Kidney (tissue), 13 donors: ENCODE measurements at regions not wholly inside any gene's neighbourhood (a gene's known extent, or its start where the extent isn't known, plus 50 kb on each side); places are given as distances from the start of the nearest gene placed in this dataset.

ENCODE experiments used
- DNase-seq, 5 donors: peaks; one replicate each; pipeline ENCODE4 v3.0.0-alpha.2; 2013 to 2020
- FAIRE-seq: peaks from 2 replicates; lab custom pipeline; 2012; peaks lifted over from hg19 to GRCh38; lab: Jason Lieb, UNC
- H3K27ac ChIP-seq, 2 donors: one replicate each; pipeline ENCODE4 v1.7.0; 2013; ENCODE audit warnings: low read depth in 2 of 2, low read length in 2 of 2, inconsistent platforms in 1 of 2
- H3K27me3 ChIP-seq: one replicate; pipeline ENCODE4 v1.7.1; 2013; ENCODE audit warnings: low read length, inconsistent platforms; ENCODE audit not compliant: control insufficient read depth, insufficient read depth
- H3K36me3 ChIP-seq, 3 donors: one replicate each; pipeline versions ENCODE4 v1.7.0 to v1.7.1; 2013; ENCODE audit warnings: low read length in 3 of 3, control low read depth in 1 of 3, inconsistent platforms in 1 of 3; ENCODE audit not compliant: insufficient read depth in 3 of 3, control insufficient read depth in 2 of 3
- H3K4me1 ChIP-seq, 3 donors: one replicate each; pipeline versions ENCODE4 v1.7.0 to v1.7.1; 2013; ENCODE audit warnings: low read length in 3 of 3, inconsistent platforms in 1 of 3, low read depth in 1 of 3; ENCODE audit not compliant: control insufficient read depth in 2 of 3, insufficient read depth in 2 of 3
- H3K4me3 ChIP-seq, 3 donors: one replicate each; pipeline versions ENCODE4 v1.7.0 to v1.8.1; 2013; ENCODE audit warnings: low read length in 3 of 3, control low read depth in 1 of 3, inconsistent platforms in 1 of 3
- H3K9ac ChIP-seq, 3 donors: one replicate each; pipeline versions ENCODE4 v1.7.0 to v1.7.1; 2013; ENCODE audit warnings: low read length in 3 of 3, control low read depth in 1 of 3, inconsistent platforms in 1 of 3
- H3K9me3 ChIP-seq, 3 donors: one replicate each; pipeline versions ENCODE4 v1.7.0 to v1.7.1; 2013; ENCODE audit warnings: low read length in 3 of 3, control low read depth in 1 of 3, inconsistent platforms in 1 of 3; ENCODE audit not compliant: control insufficient read depth in 2 of 3, insufficient read depth in 1 of 3
- CTCF ChIP-seq: IDR thresholded peaks from 3 replicates; pipeline ENCODE4 v1.5.1; 2012; ENCODE audit warnings: mild to moderate bottlenecking, moderate library complexity, borderline replicate concordance; ENCODE audit not compliant: insufficient read depth; ENCODE audit errors: extremely low read depth
- intact Hi-C: fragments of 100-400 bp; cut with DNase I; formaldehyde crosslinking; loops from one replicate; pipeline ENCODE4 v1.11.1; 2022
- donor health status: control.
- donor health status: control.
- donor health status: control.
- donor health status: control.
- donor health status: control.
- donor health status: DM: yes; HTN: yes; CAD: no.
- donor health status: Normal renal cell carcinoma (clear cell type).

GRCh38 chr2:240204431-240205276 is 64.2 kb upstream of the OTOS start:
- no peak overlapping the region for H3K9ac ChIP-seq
- H3K27me3 ChIP-seq, result no peaks in the 10 kb centered on the region

GRCh38 chr2:240205348-240205747 is 64.9 kb upstream of the OTOS start:
- Histone ChIP-seq H3K9ac (no peak overlapping the region), H3K9me3 (no peaks in the 10 kb centered on the region), H3K4me1 (peaks cover 0 to 3% (median 3%) of the 10 kb centered on the region in 3 donors), H3K36me3 (no peaks in the 10 kb centered on the region), H3K27ac (no peak overlapping the region), H3K4me3 (no peak overlapping the region), H3K27me3 (no peaks in the 10 kb centered on the region)
- DNase-seq (peak in 3 of 5 donors; percentile 21 to 39 (median 35)), FAIRE-seq (no peak)
- no peak for TF ChIP-seq CTCF
- intact Hi-C loops, result no loop called here

More at GRCh38 chr2:240204431-240205276, 64.2 kb upstream of the OTOS start:
- no peak overlapping the region for H3K27ac ChIP-seq
- no peak overlapping the region for H3K4me3 ChIP-seq
- no peak for TF ChIP-seq CTCF
- peaks cover 0 to 3% (median 3%) of the 10 kb centered on the region in 3 donors for H3K4me1 ChIP-seq
- peak in 1 of 5 donors; percentile 31 for DNase-seq
- intact Hi-C loops, result no loop called here
- H3K36me3 ChIP-seq, result no peaks in the 10 kb centered on the region
- no peak for FAIRE-seq
- H3K9me3 ChIP-seq, result no peaks in the 10 kb centered on the region

GRCh38 chr2:240205772-240206171 is 65.3 kb upstream of the OTOS start:
- H3K27me3 ChIP-seq, result no peaks in the 10 kb centered on the region
- no peak overlapping the region for H3K4me3 ChIP-seq
- DNase-seq, result no peak
- no peak overlapping the region for H3K27ac ChIP-seq
- no peak overlapping the region for H3K9ac ChIP-seq
- H3K9me3 ChIP-seq, result no peaks in the 10 kb centered on the region
- TF ChIP-seq CTCF, result no peak
- peaks cover 0 to 3% (median 3%) of the 10 kb centered on the region in 3 donors for H3K4me1 ChIP-seq
- no peaks in the 10 kb centered on the region for H3K36me3 ChIP-seq
- no peak for FAIRE-seq
- intact Hi-C loops, result no loop called here
